Kidney (tissue), 13 donors: ENCODE measurements at regions not wholly inside any gene's neighbourhood (a gene's known extent, or its start where the extent isn't known, plus 50 kb on each side); places are given as distances from the start of the nearest gene placed in this dataset.

Source experiments
- DNase-seq, 5 donors: peaks; one replicate each; pipeline ENCODE4 v3.0.0-alpha.2; 2013 to 2020
- FAIRE-seq: peaks from 2 replicates; lab custom pipeline; 2012; peaks lifted over from hg19 to GRCh38; lab: Jason Lieb, UNC
- H3K27ac ChIP-seq, 2 donors: one replicate each; pipeline ENCODE4 v1.7.0; 2013; ENCODE audit warnings: low read depth in 2 of 2, low read length in 2 of 2, inconsistent platforms in 1 of 2
- H3K27me3 ChIP-seq: one replicate; pipeline ENCODE4 v1.7.1; 2013; ENCODE audit warnings: low read length, inconsistent platforms; ENCODE audit not compliant: control insufficient read depth, insufficient read depth
- H3K36me3 ChIP-seq, 3 donors: one replicate each; pipeline versions ENCODE4 v1.7.0 to v1.7.1; 2013; ENCODE audit warnings: low read length in 3 of 3, control low read depth in 1 of 3, inconsistent platforms in 1 of 3; ENCODE audit not compliant: insufficient read depth in 3 of 3, control insufficient read depth in 2 of 3
- H3K4me1 ChIP-seq, 3 donors: one replicate each; pipeline versions ENCODE4 v1.7.0 to v1.7.1; 2013; ENCODE audit warnings: low read length in 3 of 3, inconsistent platforms in 1 of 3, low read depth in 1 of 3; ENCODE audit not compliant: control insufficient read depth in 2 of 3, insufficient read depth in 2 of 3
- H3K4me3 ChIP-seq, 3 donors: one replicate each; pipeline versions ENCODE4 v1.7.0 to v1.8.1; 2013; ENCODE audit warnings: low read length in 3 of 3, control low read depth in 1 of 3, inconsistent platforms in 1 of 3
- H3K9ac ChIP-seq, 3 donors: one replicate each; pipeline versions ENCODE4 v1.7.0 to v1.7.1; 2013; ENCODE audit warnings: low read length in 3 of 3, control low read depth in 1 of 3, inconsistent platforms in 1 of 3
- H3K9me3 ChIP-seq, 3 donors: one replicate each; pipeline versions ENCODE4 v1.7.0 to v1.7.1; 2013; ENCODE audit warnings: low read length in 3 of 3, control low read depth in 1 of 3, inconsistent platforms in 1 of 3; ENCODE audit not compliant: control insufficient read depth in 2 of 3, insufficient read depth in 1 of 3
- intact Hi-C: fragments of 100-400 bp; cut with DNase I; formaldehyde crosslinking; loops from one replicate; pipeline ENCODE4 v1.11.1; 2022
- TF ChIP-seq, protein P1 (sequence below): IDR thresholded peaks from 3 replicates; pipeline ENCODE4 v1.5.1; 2012; ENCODE audit warnings: mild to moderate bottlenecking, moderate library complexity, borderline replicate concordance; ENCODE audit not compliant: insufficient read depth; ENCODE audit errors: extremely low read depth
- donor health status: control.
- donor health status: control.
- donor health status: control.
- donor health status: control.
- donor health status: control.
- donor health status: DM: yes; HTN: yes; CAD: no.
- donor health status: Normal renal cell carcinoma (clear cell type).

DNA sequence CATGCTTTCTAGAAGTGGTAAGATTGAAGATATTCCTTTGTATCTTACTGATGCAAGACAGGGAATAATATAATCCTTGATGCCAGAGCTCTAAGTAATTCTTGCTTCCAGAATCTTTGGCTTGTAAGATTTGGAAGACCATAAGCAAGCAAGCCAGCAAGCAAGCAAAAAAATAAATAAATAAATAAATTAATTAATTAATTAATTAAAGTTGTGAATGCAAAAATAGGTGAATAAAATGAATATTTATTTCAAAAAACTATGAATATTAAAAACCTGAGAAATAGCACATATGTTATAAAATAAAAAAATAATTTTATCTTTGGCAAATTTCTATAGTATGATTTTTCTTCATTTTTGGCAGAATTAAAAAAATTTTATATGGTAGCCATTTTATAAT lies 750.2 kb upstream of the ARRDC4 start:
- TF ChIP-seq, protein P1, sequence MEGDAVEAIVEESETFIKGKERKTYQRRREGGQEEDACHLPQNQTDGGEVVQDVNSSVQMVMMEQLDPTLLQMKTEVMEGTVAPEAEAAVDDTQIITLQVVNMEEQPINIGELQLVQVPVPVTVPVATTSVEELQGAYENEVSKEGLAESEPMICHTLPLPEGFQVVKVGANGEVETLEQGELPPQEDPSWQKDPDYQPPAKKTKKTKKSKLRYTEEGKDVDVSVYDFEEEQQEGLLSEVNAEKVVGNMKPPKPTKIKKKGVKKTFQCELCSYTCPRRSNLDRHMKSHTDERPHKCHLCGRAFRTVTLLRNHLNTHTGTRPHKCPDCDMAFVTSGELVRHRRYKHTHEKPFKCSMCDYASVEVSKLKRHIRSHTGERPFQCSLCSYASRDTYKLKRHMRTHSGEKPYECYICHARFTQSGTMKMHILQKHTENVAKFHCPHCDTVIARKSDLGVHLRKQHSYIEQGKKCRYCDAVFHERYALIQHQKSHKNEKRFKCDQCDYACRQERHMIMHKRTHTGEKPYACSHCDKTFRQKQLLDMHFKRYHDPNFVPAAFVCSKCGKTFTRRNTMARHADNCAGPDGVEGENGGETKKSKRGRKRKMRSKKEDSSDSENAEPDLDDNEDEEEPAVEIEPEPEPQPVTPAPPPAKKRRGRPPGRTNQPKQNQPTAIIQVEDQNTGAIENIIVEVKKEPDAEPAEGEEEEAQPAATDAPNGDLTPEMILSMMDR: no peak
- Histone ChIP-seq H3K27ac (no peak overlapping the region), H3K9ac (no peak overlapping the region), H3K27me3 (no peaks in the 10 kb centered on the region), H3K9me3 (no peaks in the 10 kb centered on the region), H3K36me3 (no peaks in the 10 kb centered on the region), H3K4me1 (no peaks in the 10 kb centered on the region), H3K4me3 (no peak overlapping the region)
- DNase-seq (no peak), FAIRE-seq (peak; percentile 79)
- intact Hi-C loops: no loop called here

DNA sequence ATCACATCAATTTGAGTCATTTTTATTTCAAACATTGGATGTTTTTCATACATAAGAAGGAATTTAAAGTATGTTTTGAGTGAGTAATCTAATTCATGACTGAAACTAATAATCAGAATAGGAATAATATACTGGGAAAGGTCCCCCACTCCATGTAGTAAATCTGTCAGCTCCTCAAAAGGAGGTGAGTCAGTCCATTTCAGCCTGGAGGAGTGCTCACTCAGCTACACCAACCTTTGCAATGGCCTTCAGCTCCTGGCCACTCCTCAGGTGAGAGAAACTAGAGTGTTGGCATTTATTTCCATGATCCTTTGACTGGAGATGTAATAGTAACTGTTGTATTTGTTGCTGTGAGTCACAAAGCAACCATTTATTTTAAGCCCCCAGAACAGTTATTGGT lies 744.9 kb upstream of the ARRDC4 start:
- Histone ChIP-seq H3K4me1 (no peaks in the 10 kb centered on the region), H3K27me3 (no peaks in the 10 kb centered on the region), H3K4me3 (no peak overlapping the region), H3K36me3 (no peaks in the 10 kb centered on the region), H3K9ac (no peak overlapping the region), H3K27ac (no peak overlapping the region), H3K9me3 (no peaks in the 10 kb centered on the region)
- DNase-seq (no peak), FAIRE-seq (no peak)
- intact Hi-C loops: no loop called here
- TF ChIP-seq, protein P1: no peak

DNA sequence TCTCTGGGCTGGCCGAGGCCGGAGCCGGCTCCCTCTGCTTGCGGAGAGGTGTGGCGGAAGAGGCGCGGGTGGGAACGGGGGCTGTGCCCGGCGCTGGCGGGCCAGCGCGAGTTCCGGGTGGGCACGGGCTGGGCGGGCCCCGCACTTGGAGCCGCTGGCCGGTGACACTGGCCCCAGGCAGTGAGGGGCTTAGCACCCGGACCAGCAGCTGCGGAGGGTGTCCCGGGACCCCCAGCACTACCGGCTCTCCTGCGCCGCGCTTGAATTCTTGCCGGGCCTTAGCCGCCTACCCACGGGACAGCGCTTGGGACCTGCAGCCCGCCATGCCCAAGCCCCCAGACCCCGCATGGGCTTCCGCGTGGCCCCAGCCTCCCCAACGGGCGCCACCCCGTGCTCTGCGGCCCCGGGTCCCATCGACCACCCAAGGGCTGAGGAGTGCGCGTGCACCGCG lies 736.3 kb upstream of the ARRDC4 start:
- no peaks in the 10 kb centered on the region for H3K4me1 ChIP-seq
- no peak overlapping the region for H3K27ac ChIP-seq
- no peaks in the 10 kb centered on the region for H3K36me3 ChIP-seq
- DNase-seq (no peak), FAIRE-seq (no peak)
- no peaks in the 10 kb centered on the region for H3K27me3 ChIP-seq
- no peak overlapping the region for H3K4me3 ChIP-seq
- H3K9me3 ChIP-seq: no peaks in the 10 kb centered on the region
- H3K9ac ChIP-seq: no peak overlapping the region
- TF ChIP-seq, protein P1: no peak
- intact Hi-C loops: no loop called here

DNA sequence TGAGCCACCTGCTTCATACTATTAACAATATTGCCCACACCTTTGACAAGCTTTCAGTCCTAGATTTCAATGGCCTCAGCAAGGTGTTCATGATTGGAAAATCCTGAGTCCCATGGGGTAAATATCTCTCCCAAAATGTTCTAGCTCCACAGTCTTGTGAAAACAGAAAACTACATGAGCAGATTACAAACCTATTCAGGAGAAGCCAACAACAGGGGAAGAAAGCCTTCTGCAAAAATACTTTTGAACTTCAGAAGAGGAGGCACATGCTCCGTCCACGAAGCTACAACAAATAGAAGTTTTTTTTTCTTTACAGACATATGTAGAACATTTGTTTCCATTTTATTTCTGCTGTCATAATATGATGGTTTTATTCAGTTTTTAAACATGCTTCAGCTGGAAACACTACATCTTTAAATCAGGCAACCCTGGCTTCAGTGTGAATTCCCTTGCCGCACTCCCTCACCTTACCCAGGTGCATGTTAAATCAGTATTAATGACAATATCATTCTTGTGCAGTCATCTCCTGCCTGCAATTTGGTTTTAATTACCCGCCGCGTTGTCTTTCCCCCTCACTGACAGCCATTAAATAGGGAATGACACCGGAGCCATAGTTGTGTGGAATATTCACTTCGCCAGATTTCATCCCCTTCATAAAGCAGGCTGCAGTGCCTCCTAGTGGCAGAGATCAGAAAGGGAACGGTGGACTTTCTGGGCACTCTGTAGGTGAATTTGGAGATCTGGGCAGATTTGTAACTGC lies 725.5 kb upstream of the ARRDC4 start:
- Histone ChIP-seq H3K4me3 (peak overlapping the region; percentile 44 to 69 (median 48)), H3K36me3 (no peaks in the 10 kb centered on the region), H3K4me1 (no peaks in the 10 kb centered on the region), H3K9me3 (no peaks in the 10 kb centered on the region), H3K27me3 (no peaks in the 10 kb centered on the region), H3K9ac (peak overlapping the region in 1 of 3 donors; percentile 66), H3K27ac (no peak overlapping the region)
- peak; percentile 38 for FAIRE-seq
- DNase-seq: peak in 4 of 5 donors; percentile 89 to 95 (median 92)
- TF ChIP-seq, protein P1: peak; percentile 81
- intact Hi-C loops: no loop called here
